Mammary epithelial cell (primary cell): ENCODE measurements at regions not wholly inside any gene's neighbourhood (a gene's known extent, or its start where the extent isn't known, plus 50 kb on each side); places are given as distances from the start of the nearest gene placed in this dataset.

Experiments
- CTCF ChIP-seq, 2 donors: IDR thresholded peaks in 1 of 2; conservative IDR thresholded peaks in 1 of 2; 2 replicates each; pipeline ENCODE4 v1.5.1; 2011 to 2012; ENCODE audit warnings: inconsistent platforms in 2 of 2, low read length in 2 of 2, mild to moderate bottlenecking in 2 of 2, control low read depth in 1 of 2, low read depth in 1 of 2; ENCODE audit not compliant: insufficient read depth in 1 of 2; ENCODE audit errors: extremely low read depth in 1 of 2
- EZH2 ChIP-seq: IDR thresholded peaks from 2 replicates; pipeline ENCODE4 v1.6.1; 2012; ENCODE audit warnings: low read length, inconsistent platforms, borderline replicate concordance

GRCh38 chr5:173534664-173535063, 81.8 kb downstream of the BOD1 start:
- no peak for TF ChIP-seq CTCF (conservative IDR thresholded peaks at IDR 0.05 in 1 of 2, IDR thresholded peaks at IDR 0.05 in 1 of 2; ENCODE audit: extremely low read depth in 1 of 2, insufficient read depth in 1 of 2, low read depth in 1 of 2, low read length in 2 of 2)
- no peak for TF ChIP-seq EZH2
